ENCODE measurements at regions not wholly inside any gene's neighbourhood (a gene's known extent, or its start where the extent isn't known, plus 50 kb on each side); places are given as distances from the start of the nearest gene placed in this dataset.
"Not testable (repeated sequence)": the region's sequence is repeated elsewhere in the genome, so short reads cannot be mapped to it uniquely, and the experiment has no call there.

GRCh38 chr4:158032733-158033415 is 140.0 kb downstream of the GASK1B start:
- no peak for DNase-seq (ENCODE audit: low spot score)
- in situ Hi-C loops (cut with MboI; ENCODE audit: low pct_unique_long_range_greater_than_20kb, low sequenced_read_pairs, unreplicated experiment) = no loop called here
- TF ChIP-seq CTCF (IDR thresholded peaks at IDR 0.05; ENCODE audit: extremely low read depth, insufficient read depth, missing control alignments) = no peak

GRCh38 chr4:158028381-158028780 is 144.4 kb downstream of the GASK1B start:
- in situ Hi-C loops (cut with MboI; ENCODE audit: low pct_unique_long_range_greater_than_20kb, low sequenced_read_pairs, unreplicated experiment) = not testable (repeated sequence)

GRCh38 chr4:158025131-158025530 is 147.7 kb downstream of the GASK1B start:
- no peak for TF ChIP-seq CTCF (IDR thresholded peaks at IDR 0.05; ENCODE audit: extremely low read depth, insufficient read depth, missing control alignments)
- in situ Hi-C loops (cut with MboI; ENCODE audit: low pct_unique_long_range_greater_than_20kb, low sequenced_read_pairs, unreplicated experiment) = no loop called here
- no peak for DNase-seq (ENCODE audit: low spot score)

More at GRCh38 chr4:158028381-158028780, 144.4 kb downstream of the GASK1B start:
- DNase-seq (ENCODE audit: low spot score) = not testable (repeated sequence)

GRCh38 chr4:158020734-158021346 is 152.0 kb downstream of the GASK1B start:
- in situ Hi-C loops (cut with MboI; ENCODE audit: low pct_unique_long_range_greater_than_20kb, low sequenced_read_pairs, unreplicated experiment) = no loop called here
- no peak for DNase-seq (ENCODE audit: low spot score)
- TF ChIP-seq CTCF (IDR thresholded peaks at IDR 0.05; ENCODE audit: extremely low read depth, insufficient read depth, missing control alignments) = no peak

GRCh38 chr4:158020176-158020575 is 152.6 kb downstream of the GASK1B start:
- no peak for DNase-seq (ENCODE audit: low spot score)
- in situ Hi-C loops (cut with MboI; ENCODE audit: low pct_unique_long_range_greater_than_20kb, low sequenced_read_pairs, unreplicated experiment) = no loop called here
- no peak for TF ChIP-seq CTCF (IDR thresholded peaks at IDR 0.05; ENCODE audit: extremely low read depth, insufficient read depth, missing control alignments)

GRCh38 chr4:158018831-158019230 is 154.0 kb downstream of the GASK1B start:
- TF ChIP-seq CTCF (IDR thresholded peaks at IDR 0.05; ENCODE audit: extremely low read depth, insufficient read depth, missing control alignments) = no peak

GRCh38 chr4:158018221-158018830 is 154.5 kb downstream of the GASK1B start:
- DNase-seq (ENCODE audit: low spot score) = no peak
- in situ Hi-C loops (cut with MboI; ENCODE audit: low pct_unique_long_range_greater_than_20kb, low sequenced_read_pairs, unreplicated experiment) = no loop called here
- TF ChIP-seq CTCF (IDR thresholded peaks at IDR 0.05; ENCODE audit: extremely low read depth, insufficient read depth, missing control alignments) = no peak

More at GRCh38 chr4:158018831-158019230, 154.0 kb downstream of the GASK1B start:
- DNase-seq (ENCODE audit: low spot score) = no peak
- in situ Hi-C loops (cut with MboI; ENCODE audit: low pct_unique_long_range_greater_than_20kb, low sequenced_read_pairs, unreplicated experiment) = no loop called here

All from GM13977 (cell line).